ENCODE measurements at regions not wholly inside any gene's neighbourhood (a gene's known extent, or its start where the extent isn't known, plus 50 kb on each side); places are given as distances from the start of the nearest gene placed in this dataset.

DNA sequence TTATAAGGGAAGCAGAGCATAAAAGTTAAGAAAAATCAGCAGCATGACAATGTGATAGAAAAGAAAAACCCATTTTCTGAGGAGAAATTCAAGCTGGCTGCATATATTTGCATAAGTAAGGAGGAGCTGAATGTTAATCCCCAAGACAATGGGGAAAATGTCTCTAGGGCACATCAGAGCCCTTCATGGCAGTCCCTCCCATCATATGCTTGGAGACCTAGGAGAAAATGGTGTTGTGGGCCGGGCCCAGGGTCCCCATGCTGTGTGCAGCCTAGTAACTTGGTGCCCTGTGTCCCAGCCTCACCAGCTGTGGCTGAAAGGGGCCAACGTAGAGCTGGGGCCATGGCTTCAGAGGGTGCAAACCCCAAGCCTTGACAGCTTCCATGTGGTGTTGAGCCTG, 100.6 kb upstream of the PLPPR4 start:
- DNase-seq (ENCODE audit: low read depth): no peak

DNA sequence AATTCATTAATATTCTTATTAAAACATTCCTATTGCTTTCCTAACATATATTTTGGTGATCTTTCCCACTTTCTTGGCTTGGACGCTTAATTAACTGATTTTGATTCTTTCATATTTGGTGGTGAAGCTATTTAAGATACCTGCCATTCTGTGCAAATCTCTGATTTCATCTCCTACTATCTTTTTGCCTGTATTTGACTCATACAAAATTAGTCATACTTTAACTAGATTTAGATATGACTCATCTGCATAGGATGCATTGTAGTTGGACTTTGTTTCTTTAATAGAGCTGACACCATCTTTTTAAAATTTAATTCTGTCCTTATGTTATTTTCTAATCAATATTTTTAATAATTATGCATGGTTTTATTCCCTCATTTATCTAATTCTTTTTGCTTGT, 93.8 kb upstream of the PLPPR4 start:
- peak; percentile 82 for DNase-seq (ENCODE audit: low read depth)

DNA sequence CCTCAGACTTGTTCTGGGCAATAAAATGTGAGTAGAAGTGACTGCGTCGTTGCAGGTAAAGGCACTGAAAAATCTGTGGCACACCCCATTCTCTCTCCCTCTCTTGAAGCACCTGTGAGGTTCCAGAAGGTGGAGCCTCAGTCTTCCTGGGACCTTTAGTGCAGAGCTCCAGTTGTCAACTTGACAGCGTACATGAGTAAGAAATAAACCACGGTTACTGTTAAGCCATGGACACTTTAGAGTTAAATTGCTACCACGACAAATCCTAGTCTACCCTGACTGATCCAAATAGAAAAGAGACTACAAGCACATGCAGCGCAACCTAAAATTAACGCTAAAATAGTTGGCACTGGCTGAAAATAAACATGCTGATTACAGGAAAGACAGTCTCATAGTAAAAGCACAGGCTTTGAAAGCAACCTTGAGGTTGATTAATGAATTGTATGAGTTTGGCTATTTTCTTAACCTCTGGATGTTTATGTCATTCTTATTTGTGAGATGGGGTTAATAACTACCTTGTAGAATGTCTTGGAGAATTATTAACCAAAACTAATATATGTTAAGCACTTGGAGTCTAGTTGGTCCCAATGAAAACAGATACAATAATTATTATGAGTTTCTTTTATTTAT, 93.0 kb upstream of the PLPPR4 start:
- DNase-seq (ENCODE audit: low read depth): peak; percentile 77

DNA sequence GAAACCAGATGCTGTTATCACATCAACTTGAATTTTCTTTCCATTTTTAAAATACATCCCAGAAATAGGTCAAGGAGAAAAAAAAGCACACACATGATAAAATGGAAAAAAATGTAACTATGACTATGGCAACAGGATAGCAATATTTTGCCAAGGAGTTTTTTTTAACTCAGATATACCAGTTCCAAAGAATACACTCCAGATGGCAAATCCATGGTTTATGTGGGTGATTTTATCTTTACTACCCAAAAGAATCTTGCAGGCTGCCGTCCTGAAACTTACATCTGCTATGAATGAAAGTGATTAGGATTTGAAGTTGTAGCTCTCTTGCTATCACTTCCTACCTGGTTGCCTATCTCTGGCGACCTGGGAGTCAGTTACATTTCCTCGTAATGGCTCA, 91.0 kb upstream of the PLPPR4 start:
- DNase-seq (ENCODE audit: low read depth): no peak

DNA sequence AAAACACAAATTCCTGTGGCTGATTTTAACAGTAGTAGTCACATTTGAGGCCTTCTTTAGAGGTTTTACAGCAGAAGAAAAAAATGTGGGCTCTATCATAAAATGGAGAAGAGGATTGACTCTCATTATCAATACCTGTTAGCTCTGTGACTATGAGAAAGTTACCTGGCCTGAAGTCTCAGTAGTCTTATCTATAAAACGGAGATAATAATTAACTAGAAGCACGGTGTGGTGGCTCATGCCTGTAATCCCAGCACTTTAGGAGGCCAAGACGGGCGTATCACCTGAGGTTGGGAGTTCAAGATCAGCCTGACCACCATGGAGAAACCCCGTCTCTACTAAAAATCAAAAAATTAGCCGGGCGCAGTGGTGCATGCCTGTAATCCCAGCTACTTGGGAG, 90.4 kb upstream of the PLPPR4 start:
- DNase-seq (ENCODE audit: low read depth): peak; percentile 3

DNA sequence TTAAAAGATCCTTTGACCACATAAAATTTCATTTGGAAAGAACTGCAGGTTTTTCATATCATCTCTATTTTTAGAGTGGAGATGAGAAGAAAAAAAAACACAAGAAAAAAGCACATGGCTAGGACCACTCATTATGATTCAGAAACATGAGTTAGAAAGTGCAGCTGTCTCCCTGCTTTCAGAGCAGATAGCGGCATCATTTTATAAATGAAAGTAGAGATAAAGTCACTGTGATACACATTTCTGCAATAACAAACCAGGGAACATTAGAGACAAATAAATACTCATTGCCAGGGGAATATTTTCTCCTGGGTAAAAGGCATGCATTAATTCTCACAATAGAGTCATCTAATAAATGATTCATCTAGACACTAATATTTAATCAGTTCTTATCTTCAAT, 87.5 kb upstream of the PLPPR4 start:
- DNase-seq (ENCODE audit: low read depth): no peak

DNA sequence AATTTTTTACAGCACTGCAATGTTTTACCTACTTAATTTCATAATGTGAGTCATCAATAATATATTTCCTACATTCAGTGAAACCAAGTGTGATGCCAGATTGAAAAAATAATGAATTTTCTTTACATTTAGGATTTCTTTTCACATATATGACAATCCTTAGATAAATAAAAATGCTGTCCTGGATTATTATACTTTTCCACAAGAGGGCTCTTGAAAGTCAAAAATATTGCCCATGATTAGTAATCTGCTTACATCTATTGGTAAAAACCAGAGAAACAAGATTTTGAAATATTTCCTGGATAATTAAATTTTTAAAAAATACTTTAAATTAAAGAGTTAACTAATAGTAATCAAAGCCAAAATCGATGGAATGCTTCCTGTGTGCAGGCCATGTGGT, 86.8 kb upstream of the PLPPR4 start:
- no peak for DNase-seq (ENCODE audit: low read depth)

DNA sequence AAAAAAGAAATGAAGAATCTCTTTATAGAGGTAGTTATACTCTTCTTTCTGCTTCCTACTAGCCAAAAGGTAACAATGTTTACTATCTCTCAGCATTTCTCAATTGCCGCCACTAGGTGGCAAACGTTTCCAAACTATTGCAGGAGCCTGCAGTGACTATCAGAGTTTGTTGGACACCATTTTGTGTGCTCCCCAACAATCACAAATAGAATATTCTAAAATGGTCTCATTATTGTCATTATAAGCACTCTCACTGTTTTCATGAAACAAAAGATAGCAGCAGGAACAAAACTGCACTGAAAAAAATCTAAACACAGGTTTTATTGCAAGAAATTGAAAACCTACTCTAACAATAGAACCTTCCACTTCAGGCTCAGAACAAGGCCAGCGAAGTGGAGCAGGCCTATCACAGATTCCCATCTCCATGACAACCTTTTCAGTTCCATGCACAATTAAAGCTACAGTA, 83.9 kb upstream of the PLPPR4 start:
- DNase-seq (ENCODE audit: low read depth): peak; percentile 74

DNA sequence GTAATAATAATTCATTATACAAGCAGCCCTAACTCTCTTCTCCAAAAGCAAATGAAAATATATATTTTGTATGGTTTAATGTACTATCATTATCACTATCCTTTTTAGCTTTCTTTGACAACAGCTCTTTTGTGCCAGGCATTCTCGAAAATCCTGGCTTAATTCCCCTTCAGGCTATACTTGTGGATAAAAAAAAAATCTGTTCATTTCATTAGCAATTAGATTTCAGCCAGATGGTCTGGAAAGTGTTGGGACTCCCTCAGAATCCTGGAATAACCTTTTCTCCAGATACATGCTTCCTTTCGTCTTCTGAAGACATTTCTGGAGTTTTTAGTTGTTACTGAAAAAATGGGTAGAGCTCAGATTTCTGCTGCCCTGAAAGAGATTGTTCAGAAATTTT, 83.4 kb upstream of the PLPPR4 start:
- DNase-seq (ENCODE audit: low read depth): no peak

DNA sequence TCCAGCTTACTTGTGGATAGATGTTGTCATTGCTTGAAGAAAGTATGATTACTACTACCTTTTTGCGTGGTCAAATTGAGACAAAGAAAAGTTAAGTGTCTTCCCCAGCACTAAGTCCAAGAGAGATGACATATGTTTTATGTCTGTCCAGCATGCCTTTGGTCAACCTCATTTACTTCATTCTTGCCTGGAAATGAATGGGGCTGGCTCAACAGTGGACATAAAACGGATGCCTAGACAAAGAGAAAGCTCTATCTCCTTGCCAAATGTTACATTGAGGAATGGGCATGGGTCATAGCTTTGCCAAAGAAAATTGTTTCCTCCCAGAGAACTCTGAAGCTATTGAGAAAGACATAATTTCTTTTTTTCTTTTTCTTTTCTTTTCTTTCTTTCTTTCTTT, 82.4 kb upstream of the PLPPR4 start:
- no peak for DNase-seq (ENCODE audit: low read depth)

DNA sequence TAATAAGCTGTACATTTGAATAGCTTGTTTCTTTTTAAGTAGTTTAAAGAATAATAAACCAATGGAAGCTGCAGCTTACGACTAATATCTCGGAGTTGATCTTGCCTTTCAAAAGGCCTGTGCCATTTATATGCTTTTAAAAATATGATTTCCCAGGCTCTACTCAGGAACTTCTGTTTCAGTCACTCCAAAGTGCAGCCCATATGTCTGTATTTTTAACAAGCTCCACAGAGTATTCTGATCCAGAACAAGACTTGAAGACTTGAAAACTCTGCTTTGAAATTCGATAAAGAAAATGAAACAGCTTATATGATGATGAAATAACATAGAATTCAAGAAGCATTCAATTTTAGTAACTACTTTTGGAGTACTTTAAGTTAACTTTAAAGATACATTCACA, 79.1 kb upstream of the PLPPR4 start:
- no peak for DNase-seq (ENCODE audit: low read depth)

DNA sequence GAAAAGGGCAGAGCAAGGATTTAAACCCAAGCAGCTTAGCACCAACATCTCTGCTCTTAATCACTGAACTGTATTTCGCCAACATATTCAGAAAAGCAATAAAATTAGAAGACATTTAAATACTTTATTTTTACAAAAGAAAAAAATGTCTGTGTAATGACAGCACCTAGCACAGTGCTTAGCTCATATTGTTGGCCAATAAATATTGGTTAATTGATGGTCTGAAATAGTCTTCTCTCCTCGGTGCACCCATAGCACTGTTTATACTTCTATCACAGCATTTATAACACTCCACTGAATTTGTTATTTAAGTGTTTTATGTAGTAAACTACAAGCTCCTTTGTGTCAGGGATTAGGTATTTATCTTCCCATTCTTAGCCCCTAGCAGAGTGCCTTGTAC, 70.9 kb upstream of the PLPPR4 start:
- DNase-seq (ENCODE audit: low read depth): no peak

DNA sequence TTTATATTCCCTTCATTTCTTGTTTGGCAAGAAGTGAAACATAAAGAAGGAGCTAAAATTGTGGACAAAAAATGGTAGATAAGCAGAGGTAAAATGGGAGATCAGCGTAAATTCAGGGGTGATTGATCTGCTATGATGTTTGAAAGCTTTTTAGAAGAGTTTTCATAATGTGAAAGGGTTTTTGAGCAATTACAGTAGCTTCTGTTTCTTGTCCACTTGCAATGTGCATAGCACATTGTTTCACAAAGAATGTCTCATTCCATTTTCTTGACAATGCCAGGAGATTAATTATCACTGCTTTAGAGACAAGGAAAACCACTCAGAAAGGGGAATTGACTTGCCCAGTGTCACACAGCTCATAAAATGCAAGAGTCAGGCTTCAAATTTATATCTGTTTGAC, 65.9 kb upstream of the PLPPR4 start:
- no peak for DNase-seq (ENCODE audit: low read depth)

DNA sequence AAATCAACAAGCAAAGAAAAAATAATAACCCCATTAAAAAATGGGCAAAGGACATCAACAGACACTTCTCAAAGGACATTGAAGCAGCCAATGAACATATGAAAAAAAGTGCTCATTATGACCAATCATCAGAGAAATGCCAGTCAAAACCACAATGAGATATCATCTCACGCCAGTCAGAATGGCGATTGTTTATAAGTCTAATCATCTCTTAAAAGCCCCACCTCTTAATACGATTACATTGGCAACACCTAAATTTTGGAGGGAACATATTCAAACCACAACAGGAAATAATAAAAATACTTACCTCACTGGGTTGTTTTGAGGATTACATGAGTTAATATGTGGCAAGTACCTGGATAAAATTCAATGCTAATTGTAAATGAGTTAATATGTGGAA, 57.1 kb upstream of the PLPPR4 start:
- no peak for DNase-seq (ENCODE audit: low read depth)

All from renal cortical epithelial cell (primary cell).